H1 (cell line): ENCODE measurements at regions not wholly inside any gene's neighbourhood (a gene's known extent, or its start where the extent isn't known, plus 50 kb on each side); places are given as distances from the start of the nearest gene placed in this dataset.

Source experiments
- CTCF ChIA-PET: fragments of 300-600 bp; sonication (Branson Sonifier 250); formaldehyde crosslinking; loops from one replicate; lab custom pipeline; 2021; ENCODE audit not compliant: partially characterized antibody; lab: Charles Lee
- POLR2A ChIA-PET: fragments of 300-600 bp; sonication (Branson Sonifier 250); formaldehyde crosslinking; loops from one replicate; lab custom pipeline; 2021; ENCODE audit warnings: inconsistent platforms; ENCODE audit not compliant: partially characterized antibody; lab: Charles Lee
- DNase-seq, 2 experiments: peaks; one replicate each; pipeline versions ENCODE4 v3.0.0 to v3.0.0-alpha.2; 2010 to 2022; ENCODE audit warnings: low spot score in 2 of 2, low read depth in 1 of 2, mixed read lengths in 1 of 2
- FAIRE-seq: peaks from 2 replicates; lab custom pipeline; 2011; peaks lifted over from hg19 to GRCh38; lab: Jason Lieb, UNC
- H2AFZ ChIP-seq: 2 replicates; pipeline ENCODE4 v1.8.1; 2012; ENCODE audit warnings: low read length, inconsistent platforms
- H2AK5ac ChIP-seq: 2 replicates; pipeline ENCODE4 v1.6.1; 2013; ENCODE audit warnings: low read depth, low read length
- H2BK120ac ChIP-seq: replicated peaks from 2 replicates; pipeline ENCODE3; 2013; ENCODE audit warnings: low read depth, low read length, inconsistent platforms
- H2BK12ac ChIP-seq: 2 replicates; pipeline ENCODE4 v1.6.1; 2013; ENCODE audit warnings: low read depth, low read length
- H2BK15ac ChIP-seq: 2 replicates; pipeline ENCODE4 v1.6.1; 2013; ENCODE audit warnings: low read length
- H2BK20ac ChIP-seq: 2 replicates; pipeline ENCODE4 v1.6.1; 2013; ENCODE audit warnings: low read length
- H2BK5ac ChIP-seq: 2 replicates; pipeline ENCODE4 v1.6.1; 2013; ENCODE audit warnings: low read depth, low read length
- H3K14ac ChIP-seq: 2 replicates; pipeline ENCODE4 v1.6.1; 2013; ENCODE audit warnings: inconsistent platforms; ENCODE audit not compliant: insufficient read length
- H3K18ac ChIP-seq: 2 replicates; pipeline ENCODE4 v1.6.1; 2013; ENCODE audit warnings: low read length; ENCODE audit errors: extremely low read depth
- H3K23ac ChIP-seq: 2 replicates; pipeline ENCODE4 v1.6.1; 2013; ENCODE audit warnings: inconsistent platforms; ENCODE audit not compliant: insufficient read length
- H3K23me2 ChIP-seq: 2 replicates; pipeline ENCODE4 v1.6.1; 2013; ENCODE audit warnings: low read depth, low read length
- H3K27ac ChIP-seq: 2 replicates; pipeline ENCODE4 v1.6.1; 2011; ENCODE audit warnings: low read depth, low read length, inconsistent platforms
- H3K27me3 ChIP-seq, 4 experiments: replicated peaks in 1 of 4; 1 replicate in 1 of 4; 2 replicates in 3 of 4; pipeline versions ENCODE4 v1.6.1 to v1.8.1; 2011 to 2013; ENCODE audit warnings: low read length in 3 of 4, mild to moderate bottlenecking in 3 of 4, inconsistent platforms in 2 of 4, mixed read lengths in 2 of 4, moderate library complexity in 1 of 4; ENCODE audit not compliant: control insufficient read depth in 3 of 4, insufficient read depth in 3 of 4; ENCODE audit errors: extremely low read depth in 1 of 4
- H3K36me3 ChIP-seq, 4 experiments: 2 replicates each; pipeline versions ENCODE4 v1.6.1 to v1.8.1; 2011 to 2013; ENCODE audit warnings: mild to moderate bottlenecking in 4 of 4, low read length in 3 of 4, moderate library complexity in 2 of 4, control low read depth in 1 of 4, inconsistent platforms in 1 of 4; ENCODE audit not compliant: insufficient read depth in 4 of 4, control insufficient read depth in 2 of 4
- H3K4ac ChIP-seq: replicated peaks from 2 replicates; pipeline ENCODE3; 2013; ENCODE audit warnings: low read length, low read depth, mixed read lengths, inconsistent platforms; ENCODE audit not compliant: insufficient read length
- H3K4me1 ChIP-seq, 4 experiments: replicated peaks in 1 of 4; 1 replicate in 1 of 4; 2 replicates in 3 of 4; pipeline versions ENCODE4 v1.6.1 to v1.8.1; 2011 to 2013; ENCODE audit warnings: low read length in 3 of 4, inconsistent platforms in 2 of 4, mixed read lengths in 1 of 4; ENCODE audit not compliant: insufficient read depth in 4 of 4, control insufficient read depth in 3 of 4
- H3K4me2 ChIP-seq, 2 experiments: 2 replicates each; pipeline versions ENCODE4 v1.6.1 to v1.8.1; 2011 to 2013; ENCODE audit warnings: low read depth in 2 of 2, low read length in 2 of 2, control low read depth in 1 of 2, inconsistent platforms in 1 of 2, mild to moderate bottlenecking in 1 of 2; ENCODE audit not compliant: insufficient read depth in 1 of 2
- H3K4me3 ChIP-seq, 4 experiments: fragments of 200-600, 300-600 bp in 1 of 4; sonication (generic), shearing (Covaris generic), sonication (Bioruptor Twin) in 1 of 4; 2 replicates each; pipeline versions ENCODE4 v1.5.1 to v1.8.1; 2011 to 2016; ENCODE audit warnings: low read length in 4 of 4, low read depth in 3 of 4, control low read depth in 2 of 4, inconsistent platforms in 2 of 4, mild to moderate bottlenecking in 2 of 4, mixed read lengths in 1 of 4, moderate library complexity in 1 of 4; ENCODE audit not compliant: insufficient read depth in 2 of 4; ENCODE audit errors: extremely low read depth in 1 of 4
- H3K56ac ChIP-seq: replicated peaks from 2 replicates; pipeline ENCODE3; 2013; ENCODE audit warnings: low read depth, mild to moderate bottlenecking, mixed read lengths, low read length, inconsistent platforms; ENCODE audit not compliant: insufficient read length
- H3K79me1 ChIP-seq: 2 replicates; pipeline ENCODE4 v1.6.1; 2013; ENCODE audit warnings: low read depth, low read length, control low read depth
- H3K79me2 ChIP-seq, 2 experiments: 2 replicates each; pipeline versions ENCODE4 v1.6.1 to v1.8.1; 2012 to 2013; ENCODE audit warnings: low read length in 2 of 2, mild to moderate bottlenecking in 2 of 2, inconsistent platforms in 1 of 2; ENCODE audit not compliant: insufficient read depth in 2 of 2, control insufficient read depth in 1 of 2
- H3K9ac ChIP-seq, 4 experiments: replicated peaks in 1 of 4; 1 replicate in 1 of 4; 2 replicates in 3 of 4; pipeline versions ENCODE4 v1.6.1 to v1.8.1; 2011 to 2013; ENCODE audit warnings: low read depth in 3 of 4, low read length in 3 of 4, control low read depth in 2 of 4, mild to moderate bottlenecking in 2 of 4, moderate library complexity in 2 of 4, inconsistent platforms in 1 of 4; ENCODE audit errors: extremely low read depth in 1 of 4
- H3K9me3 ChIP-seq, 2 experiments: 2 replicates each; pipeline versions ENCODE4 v1.6.1 to v1.8.1; 2012 to 2013; ENCODE audit warnings: mild to moderate bottlenecking in 2 of 2, moderate library complexity in 2 of 2, control low read depth in 1 of 2, inconsistent platforms in 1 of 2, low read depth in 1 of 2, low read length in 1 of 2, mixed read lengths in 1 of 2; ENCODE audit not compliant: insufficient read depth in 2 of 2
- H4K20me1 ChIP-seq, 2 experiments: replicated peaks in 1 of 2; 2 replicates each; pipeline versions ENCODE3 to v1.8.1; 2011 to 2013; ENCODE audit warnings: inconsistent platforms in 2 of 2, low read length in 2 of 2, mild to moderate bottlenecking in 1 of 2; ENCODE audit not compliant: insufficient read depth in 2 of 2, control insufficient read depth in 1 of 2
- H4K5ac ChIP-seq: 2 replicates; pipeline ENCODE4 v1.6.1; 2013; ENCODE audit warnings: low read length, low read depth, mixed read lengths, inconsistent platforms; ENCODE audit not compliant: insufficient read length
- H4K8ac ChIP-seq: 2 replicates; pipeline ENCODE4 v1.8.0; 2013; ENCODE audit warnings: mild to moderate bottlenecking, moderate library complexity, low read length, inconsistent platforms; ENCODE audit not compliant: insufficient read depth; ENCODE audit errors: extremely low read depth
- H4K91ac ChIP-seq: replicated peaks from 2 replicates; pipeline ENCODE3; 2013; ENCODE audit warnings: low read length, mixed read lengths, inconsistent platforms; ENCODE audit not compliant: insufficient read length
- ATF2 ChIP-seq: IDR thresholded peaks from 2 replicates; pipeline ENCODE4 v1.6.1; 2012; ENCODE audit warnings: low read length, inconsistent platforms
- BACH1 ChIP-seq: IDR thresholded peaks from 2 replicates; pipeline ENCODE4 v1.6.1; 2012; ENCODE audit warnings: low read length, improper control_type of control experiment
- CBX5 ChIP-seq: fragments of 300-800, 300-1000 bp; sonication (generic); IDR thresholded peaks from 2 replicates; pipeline ENCODE4 v1.7.1; 2016; ENCODE audit warnings: antibody characterized with exemption, low read length, low read depth
- CHD1 ChIP-seq: IDR thresholded peaks from 2 replicates; pipeline ENCODE4 v1.6.1; 2012; ENCODE audit warnings: low read depth, low read length, improper control_type of control experiment
- CTBP2 ChIP-seq: IDR thresholded peaks from 2 replicates; pipeline ENCODE4 v1.7.0; 2011; ENCODE audit warnings: borderline replicate concordance, mild to moderate bottlenecking, moderate library complexity, mixed read lengths, low read length; ENCODE audit not compliant: insufficient read depth, insufficient read length
- HDAC6 ChIP-seq: IDR thresholded peaks from one replicate; pipeline ENCODE4 v1.7.1; 2012; ENCODE audit warnings: low read depth, mild to moderate bottlenecking, inconsistent platforms, low read length, moderate library complexity
- NANOG ChIP-seq: IDR thresholded peaks from 2 replicates; pipeline ENCODE4 v1.6.1; 2011; ENCODE audit warnings: low read length, low read depth, mild to moderate bottlenecking, inconsistent platforms; ENCODE audit not compliant: insufficient read depth, poor library complexity, severe bottlenecking
- POLR2AphosphoS5 ChIP-seq: IDR thresholded peaks from 2 replicates; pipeline ENCODE4 v1.6.1; 2011; ENCODE audit warnings: low read depth, low read length
- RFX5 ChIP-seq: IDR thresholded peaks from 2 replicates; pipeline ENCODE4 v1.6.1; 2011; ENCODE audit warnings: low read depth, low read length, improper control_type of control experiment, borderline replicate concordance
- TAF1 ChIP-seq: IDR thresholded peaks from 2 replicates; pipeline ENCODE4 v1.6.1; 2011; ENCODE audit warnings: mild to moderate bottlenecking, low read depth, low read length
- TAF7 ChIP-seq: optimal IDR thresholded peaks from 2 replicates; pipeline ENCODE3; 2011; ENCODE audit warnings: low read depth, mild to moderate bottlenecking, inconsistent platforms, low read length, moderate library complexity, borderline replicate concordance
- USF2 ChIP-seq: IDR thresholded peaks from 2 replicates; pipeline ENCODE4 v1.6.1; 2011; ENCODE audit warnings: low read length, improper control_type of control experiment
- WGBS, 2 experiments: shearing (Covaris generic) in 1 of 2; methylation state at CpG; one replicate each; pipeline versions ENCODE4 v1.1.6 to v1.1.7; 2013 to 2015; ENCODE audit warnings: low lambda C conversion rate in 2 of 2, mixed read lengths in 2 of 2, inconsistent platforms in 1 of 2, low coverage in 1 of 2, missing lambda C conversion rate in 1 of 2; ENCODE audit not compliant: insufficient replicate concordance in 2 of 2, insufficient coverage in 1 of 2, insufficient read length in 1 of 2; ENCODE audit errors: extremely low coverage in 1 of 2, missing lambda C conversion rate in 1 of 2; 5-methylcytosine and 5-hydroxymethylcytosine counted together

- DNase-seq, result no peak
- no peak overlapping the region for H3K18ac ChIP-seq
- FAIRE-seq, result no peak
- H2AK5ac ChIP-seq, result no peak overlapping the region
- no peaks in the 10 kb centered on the region; a peak in 1 of 7 replicates for H3K27me3 ChIP-seq
- H3K9me3 ChIP-seq, result no peaks in the 10 kb centered on the region
- CTCF ChIA-PET, result no interaction called here
- H3K4me2 ChIP-seq, result no peak overlapping the region
- H3K56ac ChIP-seq, result no peak overlapping the region
- H2AFZ ChIP-seq, result no peak overlapping the region
- H2BK20ac ChIP-seq, result no peak overlapping the region
- H3K79me1 ChIP-seq, result no peaks in the 10 kb centered on the region
- H3K23ac ChIP-seq, result no peak overlapping the region
- no peak overlapping the region for H2BK12ac ChIP-seq
- no peak overlapping the region for H4K8ac ChIP-seq
- no peak overlapping the region for H3K4ac ChIP-seq
- H3K36me3 ChIP-seq, result no peaks in the 10 kb centered on the region
- H2BK5ac ChIP-seq, result no peak overlapping the region
- no peak overlapping the region for H2BK120ac ChIP-seq
- POLR2A ChIA-PET, result no interaction called here
- H4K91ac ChIP-seq, result no peak overlapping the region
- H3K14ac ChIP-seq, result no peak overlapping the region
- no peak overlapping the region for H2BK15ac ChIP-seq
- H3K4me1 ChIP-seq, result peaks cover 0 to 6% (median 4%) of the 10 kb centered on the region in 4 experiments; a peak in 4 of 7 replicates
- H3K23me2 ChIP-seq, result no peaks in the 10 kb centered on the region; the same call in 1 of the 2 replicates
- no peaks in the 10 kb centered on the region for H3K79me2 ChIP-seq
- H3K9ac ChIP-seq, result no peak overlapping the region
- no peak overlapping the region for H3K4me3 ChIP-seq
- WGBS, 2 experiments, result 90% methylated on average over 8 of the region's 8 CpGs; no CpG with 5 or more reads in 1 of the 2 experiments
- no peak overlapping the region for H4K5ac ChIP-seq
- H3K27ac ChIP-seq, result no peak overlapping the region
- no peaks in the 10 kb centered on the region for H4K20me1 ChIP-seq
- TF ChIP-seq CHD1, result no peak
- TF ChIP-seq TAF1, result no peak
- TF ChIP-seq POLR2AphosphoS5, result no peak
- TF ChIP-seq RFX5, result no peak
- no peak for TF ChIP-seq TAF7
- TF ChIP-seq HDAC6, result no peak
- TF ChIP-seq USF2, result no peak
- no peak for TF ChIP-seq NANOG
- no peak for TF ChIP-seq CBX5
- TF ChIP-seq CTBP2, result no peak
- no peak for TF ChIP-seq BACH1
- TF ChIP-seq ATF2, result no peak
Measured at GRCh38 chr10:118412932-118413331, 70.8 kb upstream of the FAM204A start.
